Breast epithelium (tissue), 4 donors: ENCODE measurements at regions not wholly inside any gene's neighbourhood (a gene's known extent, or its start where the extent isn't known, plus 50 kb on each side); places are given as distances from the start of the nearest gene placed in this dataset.

Experiments used
- DNase-seq, 2 donors: peaks; one replicate each; pipeline ENCODE4 v3.0.0-alpha.2; 2019; ENCODE audit warnings: low spot score in 2 of 2
- H3K27ac ChIP-seq, 2 donors: fragments of 200-600 bp; sonication (generic) in 1 of 2; one replicate each; pipeline ENCODE4 v1.5.1; 2016 to 2019; ENCODE audit warnings: mild to moderate bottlenecking in 1 of 2
- H3K27me3 ChIP-seq, 2 donors: fragments of 200-600 bp; sonication (generic) in 1 of 2; one replicate each; pipeline versions ENCODE4 v1.5.1 to v1.6.0; 2017 to 2019; ENCODE audit warnings: control low read depth in 1 of 2, mild to moderate bottlenecking in 1 of 2
- H3K36me3 ChIP-seq: fragments of 200-600 bp; one replicate; pipeline ENCODE4 v1.5.1; 2019
- H3K4me1 ChIP-seq, 2 donors: fragments of 200-600 bp; sonication (generic); one replicate each; pipeline ENCODE4 v1.5.1; 2016 to 2019; ENCODE audit warnings: control low read depth in 1 of 2
- H3K4me3 ChIP-seq, 3 donors: fragments of 200-600 bp; sonication (generic); 1 replicate in 2 of 3; 2 replicates in 1 of 3; pipeline ENCODE4 v1.5.1; 2016 to 2019; ENCODE audit warnings: mild to moderate bottlenecking in 3 of 3, moderate library complexity in 2 of 3
- H3K9me3 ChIP-seq, 2 donors: fragments of 200-600 bp; sonication (generic) in 1 of 2; one replicate each; pipeline ENCODE4 v1.5.1; 2016 to 2019; ENCODE audit warnings: control low read depth in 1 of 2
- POLR2A ChIP-seq: fragments of 450-650 bp; IDR thresholded peaks from one replicate; pipeline ENCODE4 v1.6.1; 2016; ENCODE audit warnings: antibody characterized with exemption, mild to moderate bottlenecking, moderate library complexity
- POLR2AphosphoS5 ChIP-seq, 3 donors: sonication (generic); formaldehyde crosslinking; IDR thresholded peaks; one replicate each; pipeline ENCODE4 v1.6.1; 2017; ENCODE audit warnings: antibody characterized with exemption in 3 of 3
- intact Hi-C: fragments of 100-400 bp; cut with DNase I; formaldehyde crosslinking; loops from one replicate; pipeline ENCODE4 v1.15.1; 2023; ENCODE audit warnings: low total_unique reads
- TF ChIP-seq, protein P1 (sequence below), 3 donors: fragments of 450-650 bp; IDR thresholded peaks; one replicate each; pipeline ENCODE4 v1.5.1; 2016 to 2017; ENCODE audit warnings: antibody characterized with exemption in 3 of 3, mild to moderate bottlenecking in 3 of 3, moderate library complexity in 3 of 3

DNA sequence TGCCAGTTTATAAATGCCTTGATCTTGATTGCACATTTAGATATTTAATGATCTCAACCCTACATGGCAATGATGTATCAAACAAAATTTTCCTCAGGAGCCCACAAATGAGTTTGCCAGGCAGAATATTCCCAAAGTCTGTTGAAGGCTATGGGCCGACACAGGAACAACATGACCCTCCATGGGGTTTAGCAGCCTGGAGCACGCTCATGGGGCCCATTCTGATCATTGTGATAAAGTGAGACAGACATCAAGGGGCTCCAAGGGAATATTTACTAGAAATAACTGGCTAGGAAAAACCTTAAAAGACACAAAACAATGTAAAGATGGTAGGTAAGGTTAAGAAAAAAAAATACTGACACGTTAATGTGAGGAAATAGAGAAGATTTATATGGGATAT is 485.4 kb downstream of the PLCL1 start:
- Histone ChIP-seq H3K4me1 (no peaks in the 10 kb centered on the region), H3K9me3 (no peaks in the 10 kb centered on the region), H3K27ac (no peak overlapping the region), H3K27me3 (no peaks in the 10 kb centered on the region), H3K36me3 (no peaks in the 10 kb centered on the region), H3K4me3 (no peak overlapping the region)
- TF ChIP-seq POLR2A = no peak
- TF ChIP-seq POLR2AphosphoS5 (IDR thresholded peaks at IDR 0.05) = no peak
- TF ChIP-seq, protein P1, sequence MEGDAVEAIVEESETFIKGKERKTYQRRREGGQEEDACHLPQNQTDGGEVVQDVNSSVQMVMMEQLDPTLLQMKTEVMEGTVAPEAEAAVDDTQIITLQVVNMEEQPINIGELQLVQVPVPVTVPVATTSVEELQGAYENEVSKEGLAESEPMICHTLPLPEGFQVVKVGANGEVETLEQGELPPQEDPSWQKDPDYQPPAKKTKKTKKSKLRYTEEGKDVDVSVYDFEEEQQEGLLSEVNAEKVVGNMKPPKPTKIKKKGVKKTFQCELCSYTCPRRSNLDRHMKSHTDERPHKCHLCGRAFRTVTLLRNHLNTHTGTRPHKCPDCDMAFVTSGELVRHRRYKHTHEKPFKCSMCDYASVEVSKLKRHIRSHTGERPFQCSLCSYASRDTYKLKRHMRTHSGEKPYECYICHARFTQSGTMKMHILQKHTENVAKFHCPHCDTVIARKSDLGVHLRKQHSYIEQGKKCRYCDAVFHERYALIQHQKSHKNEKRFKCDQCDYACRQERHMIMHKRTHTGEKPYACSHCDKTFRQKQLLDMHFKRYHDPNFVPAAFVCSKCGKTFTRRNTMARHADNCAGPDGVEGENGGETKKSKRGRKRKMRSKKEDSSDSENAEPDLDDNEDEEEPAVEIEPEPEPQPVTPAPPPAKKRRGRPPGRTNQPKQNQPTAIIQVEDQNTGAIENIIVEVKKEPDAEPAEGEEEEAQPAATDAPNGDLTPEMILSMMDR (IDR thresholded peaks at IDR 0.05) = no peak
- intact Hi-C loops = no loop called here
- no peak for DNase-seq

DNA sequence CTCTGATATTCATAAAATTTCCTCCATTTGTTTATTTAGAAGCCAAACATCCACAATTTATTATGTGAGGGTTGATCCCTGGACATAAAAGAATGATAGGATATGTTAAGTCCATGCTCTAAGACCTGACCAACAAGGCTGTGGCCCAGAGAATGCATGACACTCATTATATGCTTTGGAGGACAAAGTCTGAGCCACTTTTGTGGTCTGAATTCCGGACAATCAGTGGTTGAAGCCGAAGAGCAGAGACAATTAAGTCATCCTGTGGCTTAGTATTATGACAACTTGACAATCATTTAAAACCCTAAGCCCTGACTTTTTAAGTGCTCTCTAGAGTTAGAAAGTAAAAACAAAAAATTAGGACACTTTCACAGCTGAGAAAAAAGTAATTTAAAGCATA is 483.3 kb downstream of the PLCL1 start:
- H3K4me3 ChIP-seq = no peak overlapping the region
- H3K9me3 ChIP-seq = no peaks in the 10 kb centered on the region
- no peak overlapping the region for H3K27ac ChIP-seq
- H3K27me3 ChIP-seq = no peaks in the 10 kb centered on the region
- intact Hi-C loops = no loop called here
- DNase-seq = no peak
- H3K4me1 ChIP-seq = no peaks in the 10 kb centered on the region
- no peak for TF ChIP-seq POLR2AphosphoS5 (IDR thresholded peaks at IDR 0.05)
- TF ChIP-seq, protein P1 (IDR thresholded peaks at IDR 0.05) = no peak
- TF ChIP-seq POLR2A = no peak
- no peaks in the 10 kb centered on the region for H3K36me3 ChIP-seq

DNA sequence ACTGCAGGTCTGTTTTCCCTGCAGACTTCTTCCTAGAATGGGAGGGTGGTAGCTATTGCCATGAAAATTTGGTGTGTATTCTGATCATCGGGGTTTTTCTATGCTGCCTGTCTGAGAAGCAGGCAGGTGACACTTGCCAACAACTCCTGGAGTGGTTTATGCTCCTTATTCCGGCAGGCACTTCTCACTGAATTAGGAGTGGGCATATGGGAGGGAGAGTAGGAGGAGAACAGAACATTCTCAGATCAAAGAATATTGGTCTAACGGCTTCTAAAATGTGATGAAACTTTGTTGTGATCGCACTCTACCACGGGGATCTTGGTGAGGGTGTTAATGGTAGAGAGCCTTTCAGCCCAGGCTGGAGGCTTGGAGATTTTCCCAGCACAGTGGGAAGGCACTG is 480.8 kb downstream of the PLCL1 start:
- H3K4me3 ChIP-seq = no peak overlapping the region
- TF ChIP-seq, protein P1 (IDR thresholded peaks at IDR 0.05) = no peak
- no peak for TF ChIP-seq POLR2AphosphoS5 (IDR thresholded peaks at IDR 0.05)
- H3K4me1 ChIP-seq = no peaks in the 10 kb centered on the region
- H3K27ac ChIP-seq = no peak overlapping the region
- H3K9me3 ChIP-seq = no peaks in the 10 kb centered on the region
- peaks cover 0 to 4% of the 10 kb centered on the region in 2 donors for H3K27me3 ChIP-seq
- H3K36me3 ChIP-seq = no peaks in the 10 kb centered on the region
- intact Hi-C loops = no loop called here
- no peak for DNase-seq

DNA sequence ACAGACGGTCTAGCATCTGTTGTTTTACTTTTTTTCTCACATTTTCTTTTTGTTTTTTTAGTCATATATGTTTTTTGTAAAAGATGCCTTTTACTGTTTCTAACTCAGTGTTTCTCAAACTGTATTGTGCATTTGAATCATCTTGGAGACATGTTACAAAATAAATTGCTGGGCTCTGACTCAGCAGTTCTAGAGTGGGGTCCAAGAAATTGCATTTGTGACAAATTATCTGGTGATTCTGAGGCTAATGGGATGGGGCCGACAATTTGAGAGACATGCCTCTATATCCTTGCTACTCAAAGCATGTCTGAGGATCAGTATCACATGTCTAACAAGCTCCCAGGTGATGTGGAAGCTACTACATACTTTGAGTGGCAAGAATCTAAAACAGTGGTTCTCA is 478.8 kb downstream of the PLCL1 start:
- Histone ChIP-seq H3K4me1 (no peaks in the 10 kb centered on the region), H3K27ac (no peak overlapping the region), H3K27me3 (peaks cover 0 to 4% of the 10 kb centered on the region in 2 donors), H3K36me3 (no peaks in the 10 kb centered on the region), H3K9me3 (no peaks in the 10 kb centered on the region), H3K4me3 (no peak overlapping the region)
- intact Hi-C loops = no loop called here
- no peak for DNase-seq
- TF ChIP-seq POLR2A = no peak
- TF ChIP-seq, protein P1 (IDR thresholded peaks at IDR 0.05) = no peak
- TF ChIP-seq POLR2AphosphoS5 (IDR thresholded peaks at IDR 0.05) = no peak

DNA sequence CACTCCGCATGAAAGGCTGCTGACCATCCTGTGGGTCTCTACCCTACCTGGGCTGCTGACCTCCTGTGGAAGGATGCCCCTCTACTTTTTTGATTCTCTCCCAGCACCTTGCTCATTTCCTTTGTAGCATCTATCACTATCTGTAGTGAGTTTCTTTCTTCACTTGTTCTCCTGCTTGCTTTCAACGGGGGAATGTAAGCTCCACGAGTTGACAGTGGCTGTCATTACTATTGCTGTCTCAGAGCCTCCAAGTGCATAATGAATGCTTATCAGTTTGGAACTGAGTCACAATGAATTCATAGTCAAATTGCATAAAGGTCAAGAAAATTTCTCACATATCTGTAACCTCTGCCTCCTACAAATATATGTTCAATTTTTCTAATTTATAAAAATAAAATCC is 477.7 kb downstream of the PLCL1 start:
- DNase-seq = no peak
- Histone ChIP-seq H3K9me3 (no peaks in the 10 kb centered on the region), H3K4me3 (no peak overlapping the region), H3K36me3 (no peaks in the 10 kb centered on the region), H3K4me1 (no peaks in the 10 kb centered on the region), H3K27ac (no peak overlapping the region), H3K27me3 (peaks cover 0 to 4% of the 10 kb centered on the region in 2 donors)
- intact Hi-C loops = no loop called here
- no peak for TF ChIP-seq POLR2A
- no peak for TF ChIP-seq POLR2AphosphoS5 (IDR thresholded peaks at IDR 0.05)
- TF ChIP-seq, protein P1 (IDR thresholded peaks at IDR 0.05) = no peak
